IMR-90 (cell line): ENCODE measurements at regions not wholly inside any gene's neighbourhood (a gene's known extent, or its start where the extent isn't known, plus 50 kb on each side); places are given as distances from the start of the nearest gene placed in this dataset.
"Not testable (repeated sequence)": the region's sequence is repeated elsewhere in the genome, so short reads cannot be mapped to it uniquely, and the experiment has no call there.

Experiments used
- MAFK ChIP-seq: IDR thresholded peaks from 2 replicates; pipeline ENCODE4 v1.6.1; 2012; ENCODE audit warnings: low read depth, low read length, improper control_type of control experiment
- POLR2A ChIP-seq: IDR thresholded peaks from 2 replicates; pipeline ENCODE4 v1.6.1; 2012; ENCODE audit warnings: mild to moderate bottlenecking, low read depth, low read length
- SMC3 ChIP-seq: fragments of 150-350 bp; IDR thresholded peaks from 2 replicates; pipeline ENCODE4 v1.6.1; 2016; ENCODE audit warnings: low read depth, mild to moderate bottlenecking, antibody characterized with exemption, low read length, moderate library complexity
- USF2 ChIP-seq: fragments of 150-350 bp; IDR thresholded peaks from 2 replicates; pipeline ENCODE4 v1.6.1; 2017; ENCODE audit warnings: mild to moderate bottlenecking, antibody characterized with exemption, low read length, low read depth
- TF ChIP-seq, protein P1 (sequence below): conservative IDR thresholded peaks from 2 replicates; pipeline ENCODE4 v1.5.1; 2012; ENCODE audit warnings: mild to moderate bottlenecking, low read depth, low read length, improper control_type of control experiment
- TF ChIP-seq, protein P2 (sequence below): fragments of 150-350 bp; IDR thresholded peaks from 2 replicates; pipeline ENCODE4 v1.6.1; 2016; ENCODE audit warnings: low read depth, mild to moderate bottlenecking, low read length, moderate library complexity, borderline replicate concordance

- TF ChIP-seq, protein P1, sequence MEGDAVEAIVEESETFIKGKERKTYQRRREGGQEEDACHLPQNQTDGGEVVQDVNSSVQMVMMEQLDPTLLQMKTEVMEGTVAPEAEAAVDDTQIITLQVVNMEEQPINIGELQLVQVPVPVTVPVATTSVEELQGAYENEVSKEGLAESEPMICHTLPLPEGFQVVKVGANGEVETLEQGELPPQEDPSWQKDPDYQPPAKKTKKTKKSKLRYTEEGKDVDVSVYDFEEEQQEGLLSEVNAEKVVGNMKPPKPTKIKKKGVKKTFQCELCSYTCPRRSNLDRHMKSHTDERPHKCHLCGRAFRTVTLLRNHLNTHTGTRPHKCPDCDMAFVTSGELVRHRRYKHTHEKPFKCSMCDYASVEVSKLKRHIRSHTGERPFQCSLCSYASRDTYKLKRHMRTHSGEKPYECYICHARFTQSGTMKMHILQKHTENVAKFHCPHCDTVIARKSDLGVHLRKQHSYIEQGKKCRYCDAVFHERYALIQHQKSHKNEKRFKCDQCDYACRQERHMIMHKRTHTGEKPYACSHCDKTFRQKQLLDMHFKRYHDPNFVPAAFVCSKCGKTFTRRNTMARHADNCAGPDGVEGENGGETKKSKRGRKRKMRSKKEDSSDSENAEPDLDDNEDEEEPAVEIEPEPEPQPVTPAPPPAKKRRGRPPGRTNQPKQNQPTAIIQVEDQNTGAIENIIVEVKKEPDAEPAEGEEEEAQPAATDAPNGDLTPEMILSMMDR = not testable (repeated sequence)
- not testable (repeated sequence) for TF ChIP-seq POLR2A, SMC3, USF2, MAFK
- TF ChIP-seq, protein P2, sequence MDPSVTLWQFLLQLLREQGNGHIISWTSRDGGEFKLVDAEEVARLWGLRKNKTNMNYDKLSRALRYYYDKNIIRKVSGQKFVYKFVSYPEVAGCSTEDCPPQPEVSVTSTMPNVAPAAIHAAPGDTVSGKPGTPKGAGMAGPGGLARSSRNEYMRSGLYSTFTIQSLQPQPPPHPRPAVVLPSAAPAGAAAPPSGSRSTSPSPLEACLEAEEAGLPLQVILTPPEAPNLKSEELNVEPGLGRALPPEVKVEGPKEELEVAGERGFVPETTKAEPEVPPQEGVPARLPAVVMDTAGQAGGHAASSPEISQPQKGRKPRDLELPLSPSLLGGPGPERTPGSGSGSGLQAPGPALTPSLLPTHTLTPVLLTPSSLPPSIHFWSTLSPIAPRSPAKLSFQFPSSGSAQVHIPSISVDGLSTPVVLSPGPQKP = not testable (repeated sequence)
Measured at GRCh38 chr7:98794453-98794852, 75.4 kb downstream of the TMEM130 start.
